SIG-M5 treated with dmso at 0.1 percent for 504 hours (cell line): ENCODE measurements at regions not wholly inside any gene's neighbourhood (a gene's known extent, or its start where the extent isn't known, plus 50 kb on each side); places are given as distances from the start of the nearest gene placed in this dataset.

ENCODE experiments used
- DNase-seq: peaks from one replicate; lab custom pipeline; 2025; ENCODE audit not compliant: unreplicated experiment; lab: John Stamatoyannopoulos, UW

- no peak for DNase-seq
These were observed 81.5 kb downstream of the NDUFS5 start for GRCh38 chr1:39107341-39108290.

GRCh38 chr1:39109644-39110043, 83.5 kb downstream of the NDUFS5 start:
- no peak for DNase-seq

- DNase-seq: no peak
These were observed 84.2 kb downstream of the NDUFS5 start for GRCh38 chr1:39110325-39110851.

GRCh38 chr1:39110882-39111281, 84.7 kb downstream of the NDUFS5 start:
- no peak for DNase-seq

GRCh38 chr1:39113109-39113743, 87.1 kb downstream of the NDUFS5 start:
- no peak for DNase-seq

GRCh38 chr1:39115271-39116110, 89.0 kb upstream of the MACF1 start:
- DNase-seq: no peak

- DNase-seq: no peak
These were observed 88.3 kb upstream of the MACF1 start for GRCh38 chr1:39116116-39116607.

- no peak for DNase-seq
These were observed 87.4 kb upstream of the MACF1 start for GRCh38 chr1:39116860-39117728.

GRCh38 chr1:39117899-39118450, 86.5 kb upstream of the MACF1 start:
- DNase-seq: no peak

GRCh38 chr1:39122056-39122455, 82.4 kb upstream of the MACF1 start:
- DNase-seq: no peak

GRCh38 chr1:39124282-39124681, 80.2 kb upstream of the MACF1 start:
- DNase-seq: no peak

GRCh38 chr1:39127513-39127912, 77.0 kb upstream of the MACF1 start:
- no peak for DNase-seq

GRCh38 chr1:39128126-39128525, 76.4 kb upstream of the MACF1 start:
- DNase-seq: no peak

- DNase-seq: peak; percentile 8
These were observed 75.5 kb upstream of the MACF1 start for GRCh38 chr1:39128959-39129358.

- DNase-seq: peak; percentile 26
These were observed 75.0 kb upstream of the MACF1 start for GRCh38 chr1:39129514-39129913.

GRCh38 chr1:39130325-39130724, 74.2 kb upstream of the MACF1 start:
- DNase-seq: no peak

- DNase-seq: no peak
These were observed 72.6 kb upstream of the MACF1 start for GRCh38 chr1:39131940-39132339.

- DNase-seq: peak; percentile 16
These were observed 71.8 kb upstream of the MACF1 start for GRCh38 chr1:39132505-39133339.

GRCh38 chr1:39133340-39133684, 71.2 kb upstream of the MACF1 start:
- DNase-seq: no peak
